ENCODE measurements at regions not wholly inside any gene's neighbourhood (a gene's known extent, or its start where the extent isn't known, plus 50 kb on each side); places are given as distances from the start of the nearest gene placed in this dataset.

GRCh38 chr2:2842466-2842865 lies 511.4 kb upstream of the MYT1L start:
- no peaks in the 10 kb centered on the region for H3K9me3 ChIP-seq

GRCh38 chr2:2840681-2841300 lies 509.7 kb upstream of the MYT1L start:
- ChIA-PET CTCF (no interaction called here), POLR2A (no interaction called here)
- Histone ChIP-seq H3K4me1 (ENCODE audit: control insufficient read depth in 1 of 2, insufficient read depth in 2 of 2, low read depth in 1 of 2, low read length in 1 of 2) (peaks cover 0 to 31% of the 10 kb centered on the region in 2 experiments; a peak in 1 of 4 replicates), H4K20me1 (ENCODE audit: insufficient read depth) (no peaks in the 10 kb centered on the region), H2AFZ (ENCODE audit: low read depth) (no peak overlapping the region), H3K4me3 (ENCODE audit: low read depth in 2 of 2, low read length in 1 of 2) (no peak overlapping the region), H3K27ac (ENCODE audit: low read depth in 2 of 2, low read length in 1 of 2) (no peak overlapping the region), H3K4me2 (no peak overlapping the region), H3K9ac (no peak overlapping the region), H3F3A (replicated peaks; ENCODE audit: insufficient read depth) (no peaks in the 10 kb centered on the region), H3K79me2 (ENCODE audit: insufficient read depth) (no peaks in the 10 kb centered on the region), H3K27me3 (ENCODE audit: insufficient read depth) (no peaks in the 10 kb centered on the region), H3K9me3 (no peaks in the 10 kb centered on the region), H3K36me3 (replicated peaks in 1 of 2; ENCODE audit: control insufficient read depth in 1 of 2, insufficient read depth in 2 of 2, low read length in 1 of 2) (no peaks in the 10 kb centered on the region), H3K9me2 (no peaks in the 10 kb centered on the region)
- no peak for TF ChIP-seq NFIC (IDR thresholded peaks at IDR 0.05; ENCODE audit: borderline replicate concordance)
- no peak for TF ChIP-seq PBX3 (IDR thresholded peaks at IDR 0.05)
- TF ChIP-seq NRF1 (IDR thresholded peaks at IDR 0.05; ENCODE audit: low read depth, low read length): no peak
- TF ChIP-seq TEAD4 (IDR thresholded peaks at IDR 0.05; ENCODE audit: borderline replicate concordance, insufficient read depth): no peak
- no peak for TF ChIP-seq EZH2phosphoT487 (IDR thresholded peaks at IDR 0.05; ENCODE audit: borderline replicate concordance, low read depth)
- TF ChIP-seq, protein P1, sequence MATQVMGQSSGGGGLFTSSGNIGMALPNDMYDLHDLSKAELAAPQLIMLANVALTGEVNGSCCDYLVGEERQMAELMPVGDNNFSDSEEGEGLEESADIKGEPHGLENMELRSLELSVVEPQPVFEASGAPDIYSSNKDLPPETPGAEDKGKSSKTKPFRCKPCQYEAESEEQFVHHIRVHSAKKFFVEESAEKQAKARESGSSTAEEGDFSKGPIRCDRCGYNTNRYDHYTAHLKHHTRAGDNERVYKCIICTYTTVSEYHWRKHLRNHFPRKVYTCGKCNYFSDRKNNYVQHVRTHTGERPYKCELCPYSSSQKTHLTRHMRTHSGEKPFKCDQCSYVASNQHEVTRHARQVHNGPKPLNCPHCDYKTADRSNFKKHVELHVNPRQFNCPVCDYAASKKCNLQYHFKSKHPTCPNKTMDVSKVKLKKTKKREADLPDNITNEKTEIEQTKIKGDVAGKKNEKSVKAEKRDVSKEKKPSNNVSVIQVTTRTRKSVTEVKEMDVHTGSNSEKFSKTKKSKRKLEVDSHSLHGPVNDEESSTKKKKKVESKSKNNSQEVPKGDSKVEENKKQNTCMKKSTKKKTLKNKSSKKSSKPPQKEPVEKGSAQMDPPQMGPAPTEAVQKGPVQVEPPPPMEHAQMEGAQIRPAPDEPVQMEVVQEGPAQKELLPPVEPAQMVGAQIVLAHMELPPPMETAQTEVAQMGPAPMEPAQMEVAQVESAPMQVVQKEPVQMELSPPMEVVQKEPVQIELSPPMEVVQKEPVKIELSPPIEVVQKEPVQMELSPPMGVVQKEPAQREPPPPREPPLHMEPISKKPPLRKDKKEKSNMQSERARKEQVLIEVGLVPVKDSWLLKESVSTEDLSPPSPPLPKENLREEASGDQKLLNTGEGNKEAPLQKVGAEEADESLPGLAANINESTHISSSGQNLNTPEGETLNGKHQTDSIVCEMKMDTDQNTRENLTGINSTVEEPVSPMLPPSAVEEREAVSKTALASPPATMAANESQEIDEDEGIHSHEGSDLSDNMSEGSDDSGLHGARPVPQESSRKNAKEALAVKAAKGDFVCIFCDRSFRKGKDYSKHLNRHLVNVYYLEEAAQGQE (IDR thresholded peaks at IDR 0.05; ENCODE audit: low read depth, low read length): no peak
- TF ChIP-seq RCOR1 (IDR thresholded peaks at IDR 0.05; ENCODE audit: low read length): no peak
- no peak for TF ChIP-seq YY1 (IDR thresholded peaks at IDR 0.05; ENCODE audit: low read depth)
- no peak for TF ChIP-seq FOXM1 (IDR thresholded peaks at IDR 0.05; ENCODE audit: low read depth)
- TF ChIP-seq, protein P2, sequence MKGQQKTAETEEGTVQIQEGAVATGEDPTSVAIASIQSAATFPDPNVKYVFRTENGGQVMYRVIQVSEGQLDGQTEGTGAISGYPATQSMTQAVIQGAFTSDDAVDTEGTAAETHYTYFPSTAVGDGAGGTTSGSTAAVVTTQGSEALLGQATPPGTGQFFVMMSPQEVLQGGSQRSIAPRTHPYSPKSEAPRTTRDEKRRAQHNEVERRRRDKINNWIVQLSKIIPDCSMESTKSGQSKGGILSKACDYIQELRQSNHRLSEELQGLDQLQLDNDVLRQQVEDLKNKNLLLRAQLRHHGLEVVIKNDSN (IDR thresholded peaks at IDR 0.05; ENCODE audit: borderline replicate concordance, low read depth): no peak
- no peak for TF ChIP-seq TCF12 (IDR thresholded peaks at IDR 0.05)
- TF ChIP-seq CHD2 (IDR thresholded peaks at IDR 0.05; ENCODE audit: low read length, partially characterized antibody): no peak
- DNase-seq: no peak
- WGBS (ENCODE audit: low lambda C conversion rate): 61% methylated on average over 17 of the region's 17 CpGs

More at GRCh38 chr2:2842466-2842865, 511.4 kb upstream of the MYT1L start:
- no peak overlapping the region for H3K4me3 ChIP-seq (ENCODE audit: low read depth in 2 of 2, low read length in 1 of 2)
- no peaks in the 10 kb centered on the region for H3F3A ChIP-seq (replicated peaks; ENCODE audit: insufficient read depth)
- H3K27ac ChIP-seq (ENCODE audit: low read depth in 2 of 2, low read length in 1 of 2): no peak overlapping the region
- H4K20me1 ChIP-seq (ENCODE audit: insufficient read depth): no peaks in the 10 kb centered on the region
- POLR2A ChIA-PET: no interaction called here
- H3K4me2 ChIP-seq: no peak overlapping the region
- no peak overlapping the region for H3K9ac ChIP-seq
- H3K9me2 ChIP-seq: no peaks in the 10 kb centered on the region
- H2AFZ ChIP-seq (ENCODE audit: low read depth): no peak overlapping the region
- CTCF ChIA-PET: interaction anchor here (0.7 kb wide), 1 partner anchor 231 kb away, joined by 3 read pairs; no protein-coding TSS in a partner anchor
- no peaks in the 10 kb centered on the region for H3K36me3 ChIP-seq (replicated peaks in 1 of 2; ENCODE audit: control insufficient read depth in 1 of 2, insufficient read depth in 2 of 2, low read length in 1 of 2)
- WGBS (ENCODE audit: low lambda C conversion rate): 37% methylated on average over 4 of the region's 7 CpGs
- H3K79me2 ChIP-seq (ENCODE audit: insufficient read depth): no peaks in the 10 kb centered on the region
- peaks cover 0 to 47% of the 10 kb centered on the region in 2 experiments; a peak in 2 of 4 replicates for H3K4me1 ChIP-seq (ENCODE audit: control insufficient read depth in 1 of 2, insufficient read depth in 2 of 2, low read depth in 1 of 2, low read length in 1 of 2)
- DNase-seq: no peak
- H3K27me3 ChIP-seq (ENCODE audit: insufficient read depth): no peaks in the 10 kb centered on the region
- TF ChIP-seq TEAD4 (IDR thresholded peaks at IDR 0.05; ENCODE audit: borderline replicate concordance, insufficient read depth): no peak
- TF ChIP-seq, protein P3, sequence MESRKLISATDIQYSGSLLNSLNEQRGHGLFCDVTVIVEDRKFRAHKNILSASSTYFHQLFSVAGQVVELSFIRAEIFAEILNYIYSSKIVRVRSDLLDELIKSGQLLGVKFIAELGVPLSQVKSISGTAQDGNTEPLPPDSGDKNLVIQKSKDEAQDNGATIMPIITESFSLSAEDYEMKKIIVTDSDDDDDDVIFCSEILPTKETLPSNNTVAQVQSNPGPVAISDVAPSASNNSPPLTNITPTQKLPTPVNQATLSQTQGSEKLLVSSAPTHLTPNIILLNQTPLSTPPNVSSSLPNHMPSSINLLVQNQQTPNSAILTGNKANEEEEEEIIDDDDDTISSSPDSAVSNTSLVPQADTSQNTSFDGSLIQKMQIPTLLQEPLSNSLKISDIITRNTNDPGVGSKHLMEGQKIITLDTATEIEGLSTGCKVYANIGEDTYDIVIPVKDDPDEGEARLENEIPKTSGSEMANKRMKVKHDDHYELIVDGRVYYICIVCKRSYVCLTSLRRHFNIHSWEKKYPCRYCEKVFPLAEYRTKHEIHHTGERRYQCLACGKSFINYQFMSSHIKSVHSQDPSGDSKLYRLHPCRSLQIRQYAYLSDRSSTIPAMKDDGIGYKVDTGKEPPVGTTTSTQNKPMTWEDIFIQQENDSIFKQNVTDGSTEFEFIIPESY (IDR thresholded peaks at IDR 0.05; ENCODE audit: borderline replicate concordance, low read depth): no peak
- TF ChIP-seq POLR2AphosphoS5 (IDR thresholded peaks at IDR 0.05; ENCODE audit: low read depth, low read length): no peak
- TF ChIP-seq, protein P2 (IDR thresholded peaks at IDR 0.05; ENCODE audit: borderline replicate concordance, low read depth): no peak
